ENCODE measurements at regions not wholly inside any gene's neighbourhood (a gene's known extent, or its start where the extent isn't known, plus 50 kb on each side); places are given as distances from the start of the nearest gene placed in this dataset.

- Histone ChIP-seq H3K4me3 (no peak overlapping the region), H3K27me3 (no peaks in the 10 kb centered on the region), H3K36me3 (no peaks in the 10 kb centered on the region), H3K9me3 (no peaks in the 10 kb centered on the region), H3K4me1 (no peaks in the 10 kb centered on the region), H3K27ac (no peak overlapping the region)
- no peak for TF ChIP-seq CTCF (IDR thresholded peaks at IDR 0.05)
- no peak for TF ChIP-seq POLR2A (IDR thresholded peaks at IDR 0.05)
- intact Hi-C loops (cut with DNase I; ENCODE audit: low total_unique reads) = no loop called here
- DNase-seq = no peak
Observed at GRCh38 chr2:58970365-58970764, 729.2 kb upstream of the FANCL start.

GRCh38 chr2:58968885-58969284 is 727.8 kb upstream of the FANCL start:
- no peak overlapping the region for H3K4me3 ChIP-seq
- no peak for TF ChIP-seq CTCF (IDR thresholded peaks at IDR 0.05)
- no peak for TF ChIP-seq POLR2A (IDR thresholded peaks at IDR 0.05)
- no peaks in the 10 kb centered on the region for H3K9me3 ChIP-seq
- H3K27me3 ChIP-seq = no peaks in the 10 kb centered on the region
- no peak for DNase-seq
- H3K36me3 ChIP-seq = no peaks in the 10 kb centered on the region
- intact Hi-C loops (cut with DNase I; ENCODE audit: low total_unique reads) = no loop called here
- no peaks in the 10 kb centered on the region for H3K4me1 ChIP-seq
- H3K27ac ChIP-seq = no peak overlapping the region

- Histone ChIP-seq H3K4me3 (no peak overlapping the region), H3K27ac (no peak overlapping the region), H3K4me1 (no peaks in the 10 kb centered on the region), H3K9me3 (no peaks in the 10 kb centered on the region), H3K36me3 (no peaks in the 10 kb centered on the region), H3K27me3 (no peaks in the 10 kb centered on the region)
- no peak for DNase-seq
- intact Hi-C loops (cut with DNase I; ENCODE audit: low total_unique reads) = no loop called here
- TF ChIP-seq CTCF (IDR thresholded peaks at IDR 0.05) = no peak
- TF ChIP-seq POLR2A (IDR thresholded peaks at IDR 0.05) = no peak
Observed at GRCh38 chr2:58967736-58968135, 726.6 kb upstream of the FANCL start.

GRCh38 chr2:58965602-58966001 is 724.5 kb upstream of the FANCL start:
- H3K9me3 ChIP-seq = no peaks in the 10 kb centered on the region
- no peak for DNase-seq
- TF ChIP-seq CTCF (IDR thresholded peaks at IDR 0.05) = no peak
- TF ChIP-seq POLR2A (IDR thresholded peaks at IDR 0.05) = no peak
- no peaks in the 10 kb centered on the region for H3K36me3 ChIP-seq
- no peaks in the 10 kb centered on the region for H3K4me1 ChIP-seq
- no peak overlapping the region for H3K4me3 ChIP-seq
- intact Hi-C loops (cut with DNase I; ENCODE audit: low total_unique reads) = no loop called here
- no peaks in the 10 kb centered on the region for H3K27me3 ChIP-seq
- no peak overlapping the region for H3K27ac ChIP-seq

GRCh38 chr2:58959996-58960395 is 718.9 kb upstream of the FANCL start:
- H3K27me3 ChIP-seq = no peaks in the 10 kb centered on the region
- TF ChIP-seq POLR2A (IDR thresholded peaks at IDR 0.05) (no peak), CTCF (IDR thresholded peaks at IDR 0.05) (no peak)
- H3K27ac ChIP-seq = no peak overlapping the region
- intact Hi-C loops (cut with DNase I; ENCODE audit: low total_unique reads) = no loop called here
- no peak for DNase-seq
- H3K4me1 ChIP-seq = no peaks in the 10 kb centered on the region
- no peaks in the 10 kb centered on the region for H3K9me3 ChIP-seq
- no peak overlapping the region for H3K4me3 ChIP-seq
- H3K36me3 ChIP-seq = no peaks in the 10 kb centered on the region
